Stimulated activated CD4-positive, alpha-beta T cell treated with anti-CD3 and anti-CD28 coated beads, Interleukin-12 subunit alpha, Interleukin-12 subunit beta, amount 100 ng/mL, for 48 hours (primary cell): ENCODE measurements at regions not wholly inside any gene's neighbourhood (a gene's known extent, or its start where the extent isn't known, plus 50 kb on each side); places are given as distances from the start of the nearest gene placed in this dataset.

Experiments used
- DNase-seq, 3 donors: peaks; one replicate each; pipeline ENCODE4 v3.0.0-alpha.2; 2020; ENCODE audit warnings: low read depth in 2 of 3, low spot score in 1 of 3

GRCh38 chr14:22174412-22175277, 414.4 kb downstream of the DAD1 start:
- no peak for DNase-seq

- no peak for DNase-seq
Observed at GRCh38 chr14:22168092-22168955, 420.7 kb downstream of the DAD1 start.

GRCh38 chr14:22164616-22165015, 424.4 kb downstream of the DAD1 start:
- DNase-seq, result no peak

GRCh38 chr14:22163051-22163450, 426.0 kb downstream of the DAD1 start:
- no peak for DNase-seq

GRCh38 chr14:22159957-22160356, 429.1 kb downstream of the DAD1 start:
- DNase-seq, result peak in 1 of 3 donors; percentile 2

GRCh38 chr14:22159099-22159498, 429.9 kb downstream of the DAD1 start:
- DNase-seq, result no peak

- DNase-seq, result no peak
Observed at GRCh38 chr14:22158560-22158959, 430.5 kb downstream of the DAD1 start.

- no peak for DNase-seq
Observed at GRCh38 chr14:22155571-22155970, 433.5 kb downstream of the DAD1 start.

- DNase-seq, result no peak
Observed at GRCh38 chr14:22152903-22153302, 436.1 kb downstream of the DAD1 start.

GRCh38 chr14:22152161-22152870, 436.7 kb downstream of the DAD1 start:
- no peak for DNase-seq

- no peak for DNase-seq
Observed at GRCh38 chr14:22151121-22151520, 437.9 kb downstream of the DAD1 start.

- no peak for DNase-seq
Observed at GRCh38 chr14:22149058-22149457, 440.0 kb downstream of the DAD1 start.

GRCh38 chr14:22147716-22148115, 441.3 kb downstream of the DAD1 start:
- no peak for DNase-seq

GRCh38 chr14:22143363-22143762, 445.7 kb downstream of the DAD1 start:
- no peak for DNase-seq

GRCh38 chr14:22140633-22141032, 448.4 kb downstream of the DAD1 start:
- DNase-seq, result no peak

GRCh38 chr14:22131749-22132476, 457.1 kb downstream of the DAD1 start:
- DNase-seq, result peak in 1 of 3 donors; percentile 49

- no peak for DNase-seq
Observed at GRCh38 chr14:22124073-22124613, 450.5 kb upstream of the OR4E1 start.

GRCh38 chr14:22122829-22123560, 449.4 kb upstream of the OR4E1 start:
- DNase-seq, result no peak

- no peak for DNase-seq
Observed at GRCh38 chr14:22122227-22122818, 448.7 kb upstream of the OR4E1 start.
